ENCODE measurements at regions not wholly inside any gene's neighbourhood (a gene's known extent, or its start where the extent isn't known, plus 50 kb on each side); places are given as distances from the start of the nearest gene placed in this dataset.

DNA sequence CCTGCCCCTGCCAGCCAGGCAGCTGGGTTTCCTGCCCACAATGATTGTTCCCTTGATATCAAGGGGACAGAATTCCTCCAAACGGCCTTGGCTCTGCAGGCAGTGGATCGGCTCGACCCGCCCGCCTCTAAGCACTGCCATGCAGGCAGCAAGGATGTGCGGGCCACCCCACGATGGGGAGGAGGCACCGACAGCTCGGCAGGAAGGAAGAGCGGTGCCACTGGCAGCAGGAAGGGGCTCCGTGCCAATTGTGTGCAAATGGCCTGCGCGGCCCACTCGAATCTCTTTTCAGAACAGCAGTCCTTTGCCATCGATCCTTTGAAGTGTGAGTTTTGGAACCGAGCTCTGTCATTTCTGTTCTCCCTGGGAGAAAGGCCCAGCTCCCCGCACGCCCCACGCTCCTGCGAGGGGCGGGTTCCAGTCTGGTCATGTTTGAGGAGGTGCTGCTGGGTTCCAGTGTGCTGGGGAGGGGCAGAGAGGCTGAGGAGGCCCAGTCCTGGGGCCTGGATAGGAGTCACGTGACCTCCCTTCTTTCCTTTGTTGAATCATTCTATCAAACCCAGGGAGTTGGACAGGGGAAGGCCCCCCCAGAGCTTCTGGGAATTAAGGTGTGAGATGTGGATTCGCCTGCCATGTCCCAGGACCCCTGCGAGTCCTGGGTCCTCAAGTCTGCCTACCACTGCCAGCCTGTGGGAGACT, 406.0 kb downstream of the CTTN start:
- Histone ChIP-seq H3K79me2 (ENCODE audit: insufficient read depth, low read length) (no peaks in the 10 kb centered on the region), H3K27ac (ENCODE audit: extremely low read length, insufficient read depth, low read length) (no peak overlapping the region), H3K4me1 (ENCODE audit: insufficient read depth, low read length) (no peaks in the 10 kb centered on the region; the same call in 1 of the 2 replicates), H3K27me3 (ENCODE audit: control insufficient read depth in 1 of 2, insufficient read depth in 2 of 2, low read length in 2 of 2) (no peaks in the 10 kb centered on the region), H4K20me1 (ENCODE audit: insufficient read depth, low read length) (peaks cover 5% of the 10 kb centered on the region; the same call in 1 of the 2 replicates), H2AFZ (ENCODE audit: low read length) (no peak overlapping the region), H3K9me3 (ENCODE audit: low read length) (no peaks in the 10 kb centered on the region), H3K9ac (ENCODE audit: insufficient read depth, low read depth, low read length) (no peak overlapping the region), H3K4me3 (replicated peaks in 1 of 3; ENCODE audit: insufficient read depth in 1 of 3, low read depth in 2 of 3, low read length in 3 of 3) (no peak overlapping the region), H3K4me2 (ENCODE audit: low read depth, low read length) (no peak overlapping the region), H3K36me3 (replicated peaks in 1 of 2; ENCODE audit: control insufficient read depth in 1 of 2, insufficient read depth in 2 of 2, low read length in 2 of 2) (peaks cover 26 to 79% of the 10 kb centered on the region in 2 experiments; a peak in 4 of 5 replicates)
- ChIA-PET POLR2A (no interaction called here), CTCF (ENCODE audit: low intra/inter-chr PET ratio, low total read pairs) (no interaction called here)
- in situ Hi-C loops (cut with HindIII; ENCODE audit: extremely low pct_ligation_motif_present, low pct_unique_long_range_greater_than_20kb): no loop called here
- DNase-seq (ENCODE audit: low spot score) (no peak), ATAC-seq (no peak), FAIRE-seq (no peak)
- no TSS peak for BruUV-seq (replicated peaks)
- no peak for TF ChIP-seq POLR2AphosphoS2 (IDR thresholded peaks at IDR 0.05; ENCODE audit: low read depth, low read length)
- TF ChIP-seq, protein P1, sequence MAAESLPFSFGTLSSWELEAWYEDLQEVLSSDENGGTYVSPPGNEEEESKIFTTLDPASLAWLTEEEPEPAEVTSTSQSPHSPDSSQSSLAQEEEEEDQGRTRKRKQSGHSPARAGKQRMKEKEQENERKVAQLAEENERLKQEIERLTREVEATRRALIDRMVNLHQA (CRISPR knock-in tag; IDR thresholded peaks at IDR 0.05): no peak
- WGBS (ENCODE audit: low lambda C conversion rate): 99% methylated on average over 12 of the region's 24 CpGs
- intact Hi-C loops (cut with micrococcal nuclease; ENCODE audit: unreplicated experiment): no loop called here

DNA sequence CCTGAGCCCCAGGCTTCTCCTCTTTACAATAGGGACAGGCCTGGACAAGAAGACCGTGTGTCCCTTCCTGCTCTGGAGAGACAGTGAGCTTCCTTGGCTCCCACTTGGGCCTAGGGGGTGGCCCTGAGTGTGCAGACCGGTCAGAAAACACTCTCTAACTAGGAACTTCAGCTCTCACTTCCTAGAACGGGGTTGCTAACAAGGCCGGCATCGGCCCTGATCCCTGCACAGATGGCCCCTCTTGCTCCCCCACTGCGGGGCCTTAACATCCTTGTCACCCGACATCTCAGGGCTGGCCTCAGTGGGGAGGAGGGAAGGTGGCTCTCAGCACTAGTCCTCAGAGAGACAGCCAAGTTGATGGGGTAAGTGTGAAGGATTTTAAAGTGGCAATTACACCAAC, 406.9 kb downstream of the CTTN start:
- Histone ChIP-seq H4K20me1 (ENCODE audit: insufficient read depth, low read length) (peaks cover 5% of the 10 kb centered on the region; the same call in 1 of the 2 replicates), H2AFZ (ENCODE audit: low read length) (no peak overlapping the region), H3K4me2 (ENCODE audit: low read depth, low read length) (no peak overlapping the region), H3K27me3 (ENCODE audit: control insufficient read depth in 1 of 2, insufficient read depth in 2 of 2, low read length in 2 of 2) (no peaks in the 10 kb centered on the region), H3K9ac (ENCODE audit: insufficient read depth, low read depth, low read length) (no peak overlapping the region), H3K79me2 (ENCODE audit: insufficient read depth, low read length) (no peaks in the 10 kb centered on the region), H3K4me3 (replicated peaks in 1 of 3; ENCODE audit: insufficient read depth in 1 of 3, low read depth in 2 of 3, low read length in 3 of 3) (no peak overlapping the region), H3K9me3 (ENCODE audit: low read length) (no peaks in the 10 kb centered on the region), H3K36me3 (replicated peaks in 1 of 2; ENCODE audit: control insufficient read depth in 1 of 2, insufficient read depth in 2 of 2, low read length in 2 of 2) (peaks cover 31 to 83% of the 10 kb centered on the region in 2 experiments; a peak in 4 of 5 replicates), H3K27ac (ENCODE audit: extremely low read length, insufficient read depth, low read length) (no peak overlapping the region), H3K4me1 (ENCODE audit: insufficient read depth, low read length) (no peaks in the 10 kb centered on the region; the same call in 1 of the 2 replicates)
- in situ Hi-C loops (cut with HindIII; ENCODE audit: extremely low pct_ligation_motif_present, low pct_unique_long_range_greater_than_20kb): no loop called here
- BruUV-seq (replicated peaks): no TSS peak
- 100% methylated on average over 5 of the region's 7 CpGs for WGBS (ENCODE audit: low lambda C conversion rate)
- no peak for FAIRE-seq
- intact Hi-C loops (cut with micrococcal nuclease; ENCODE audit: unreplicated experiment): no loop called here
- ChIA-PET CTCF (ENCODE audit: low intra/inter-chr PET ratio, low total read pairs) (no interaction called here), POLR2A (no interaction called here)
- TF ChIP-seq CENPX (CRISPR knock-in tag; IDR thresholded peaks at IDR 0.05): no peak
- no peak for TF ChIP-seq ARNT2 (CRISPR knock-in tag; IDR thresholded peaks at IDR 0.05; ENCODE audit: low read depth)
- no peak for TF ChIP-seq MXI1 (IDR thresholded peaks at IDR 0.05; ENCODE audit: borderline replicate concordance, low read depth, low read length)
- TF ChIP-seq ZC3H4 (CRISPR knock-in tag; IDR thresholded peaks at IDR 0.05; ENCODE audit: borderline replicate concordance): no peak
- TF ChIP-seq ZNF577 (CRISPR knock-in tag; IDR thresholded peaks at IDR 0.05; ENCODE audit: borderline replicate concordance, low read depth): no peak
- no peak for TF ChIP-seq HHEX (CRISPR knock-in tag; IDR thresholded peaks at IDR 0.05)
- TF ChIP-seq, protein P2, sequence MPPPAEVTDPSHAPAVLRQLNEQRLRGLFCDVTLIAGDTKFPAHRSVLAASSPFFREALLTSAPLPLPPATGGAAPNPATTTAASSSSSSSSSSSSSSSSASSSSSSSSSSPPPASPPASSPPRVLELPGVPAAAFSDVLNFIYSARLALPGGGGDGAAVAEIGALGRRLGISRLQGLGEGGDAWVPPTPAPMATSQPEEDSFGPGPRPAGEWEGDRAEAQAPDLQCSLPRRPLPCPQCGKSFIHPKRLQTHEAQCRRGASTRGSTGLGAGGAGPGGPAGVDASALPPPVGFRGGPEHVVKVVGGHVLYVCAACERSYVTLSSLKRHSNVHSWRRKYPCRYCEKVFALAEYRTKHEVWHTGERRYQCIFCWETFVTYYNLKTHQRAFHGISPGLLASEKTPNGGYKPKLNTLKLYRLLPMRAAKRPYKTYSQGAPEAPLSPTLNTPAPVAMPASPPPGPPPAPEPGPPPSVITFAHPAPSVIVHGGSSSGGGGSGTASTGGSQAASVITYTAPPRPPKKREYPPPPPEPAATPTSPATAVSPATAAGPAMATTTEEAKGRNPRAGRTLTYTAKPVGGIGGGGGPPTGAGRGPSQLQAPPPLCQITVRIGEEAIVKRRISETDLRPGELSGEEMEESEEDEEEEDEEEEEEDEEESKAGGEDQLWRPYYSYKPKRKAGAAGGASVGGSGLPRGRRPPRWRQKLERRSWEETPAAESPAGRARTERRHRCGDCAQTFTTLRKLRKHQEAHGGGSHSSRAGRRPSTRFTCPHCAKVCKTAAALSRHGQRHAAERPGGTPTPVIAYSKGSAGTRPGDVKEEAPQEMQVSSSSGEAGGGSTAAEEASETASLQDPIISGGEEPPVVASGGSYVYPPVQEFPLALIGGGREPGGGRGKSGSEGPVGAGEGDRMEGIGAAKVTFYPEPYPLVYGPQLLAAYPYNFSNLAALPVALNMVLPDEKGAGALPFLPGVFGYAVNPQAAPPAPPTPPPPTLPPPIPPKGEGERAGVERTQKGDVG (CRISPR knock-in tag; IDR thresholded peaks at IDR 0.05; ENCODE audit: borderline replicate concordance): no peak
- TF ChIP-seq SALL1 (CRISPR knock-in tag; IDR thresholded peaks at IDR 0.05): no peak
- DNase-seq (ENCODE audit: low spot score): no peak
- no peak for ATAC-seq
